ENCODE measurements at regions not wholly inside any gene's neighbourhood (a gene's known extent, or its start where the extent isn't known, plus 50 kb on each side); places are given as distances from the start of the nearest gene placed in this dataset.

DNA sequence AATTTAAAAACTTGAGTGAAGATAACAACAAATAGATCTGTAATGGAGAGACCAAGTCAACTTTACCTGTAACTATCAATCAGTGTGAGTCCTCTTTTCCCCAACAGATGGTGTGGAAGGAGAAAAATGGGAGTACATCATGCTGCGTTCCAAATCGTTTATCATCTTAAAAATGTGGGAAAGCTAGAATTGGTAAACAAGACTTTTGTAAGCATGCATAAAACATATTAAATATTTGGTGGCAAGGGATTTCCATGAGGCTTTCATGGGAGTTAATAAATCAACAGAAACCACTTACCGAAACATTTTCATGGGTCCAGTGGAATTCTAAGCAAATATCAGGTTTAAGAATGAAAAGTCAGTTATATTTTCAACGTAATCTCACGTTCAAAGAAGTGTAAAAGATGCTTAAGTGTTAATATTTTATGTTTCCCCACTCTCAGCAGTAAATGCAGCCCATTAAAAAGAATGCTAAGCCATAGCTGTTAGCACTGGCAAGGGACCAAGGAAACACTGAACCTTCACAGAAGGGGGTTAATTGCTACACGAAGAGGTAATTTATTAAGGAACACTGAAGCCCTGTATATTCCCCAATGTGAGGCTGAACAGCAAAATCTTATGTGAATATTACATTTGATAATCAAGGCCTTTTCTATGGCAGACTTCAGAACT, 117.0 kb downstream of the ZC3H11B start:
- H3K79me1 ChIP-seq (replicated peaks; ENCODE audit: low read length, poor library complexity, severe bottlenecking), result no peaks in the 10 kb centered on the region
- H3K14ac ChIP-seq (ENCODE audit: low read length in 2 of 2), result no peak overlapping the region
- H3K23ac ChIP-seq (ENCODE audit: low read length in 2 of 2), result no peak overlapping the region
- no peak overlapping the region for H3K9ac ChIP-seq (ENCODE audit: low read length)
- H2BK5ac ChIP-seq (ENCODE audit: low read depth, low read length, poor library complexity, severe bottlenecking), result no peak overlapping the region
- H3K4me1 ChIP-seq (ENCODE audit: control insufficient read depth, insufficient read depth, low read depth, low read length), result no peaks in the 10 kb centered on the region
- no peak overlapping the region for H2AK5ac ChIP-seq (ENCODE audit: low read length, severe bottlenecking)
- no peak for DNase-seq
- no peak overlapping the region for H4K91ac ChIP-seq (ENCODE audit: low read length)
- no peak overlapping the region for H2BK15ac ChIP-seq (ENCODE audit: low read depth, poor library complexity, severe bottlenecking)
- no peak overlapping the region for H2BK120ac ChIP-seq (ENCODE audit: low read depth, low read length)
- no peak overlapping the region for H3K4ac ChIP-seq (ENCODE audit: low read depth in 1 of 2, low read length in 2 of 2)
- H3K18ac ChIP-seq (ENCODE audit: low read depth in 1 of 2, low read length in 2 of 2), result no peak overlapping the region
- H2BK12ac ChIP-seq (ENCODE audit: low read length in 2 of 2), result no peak overlapping the region
- no peaks in the 10 kb centered on the region for H3K9me3 ChIP-seq (ENCODE audit: control insufficient read depth, low read length)
- H2AFZ ChIP-seq (ENCODE audit: low read depth, low read length), result no peak overlapping the region
- no peaks in the 10 kb centered on the region for H3K27me3 ChIP-seq (ENCODE audit: control insufficient read depth in 1 of 2, insufficient read depth in 1 of 2, low read length in 2 of 2)
- H3K27ac ChIP-seq (ENCODE audit: low read length, poor library complexity, severe bottlenecking), result no peak overlapping the region
- H3K4me2 ChIP-seq (ENCODE audit: low read length, poor library complexity, severe bottlenecking), result no peak overlapping the region
- H4K8ac ChIP-seq (ENCODE audit: low read length), result no peak overlapping the region
- 100% methylated on average over 2 of the region's 6 CpGs for WGBS
- H3K4me3 ChIP-seq (ENCODE audit: insufficient read depth in 1 of 2, low read depth in 1 of 2, low read length in 2 of 2), result no peak overlapping the region
- no peaks in the 10 kb centered on the region for H3K36me3 ChIP-seq (ENCODE audit: control insufficient read depth in 1 of 2, insufficient read depth in 2 of 2, low read depth in 1 of 2, low read length in 2 of 2)

DNA sequence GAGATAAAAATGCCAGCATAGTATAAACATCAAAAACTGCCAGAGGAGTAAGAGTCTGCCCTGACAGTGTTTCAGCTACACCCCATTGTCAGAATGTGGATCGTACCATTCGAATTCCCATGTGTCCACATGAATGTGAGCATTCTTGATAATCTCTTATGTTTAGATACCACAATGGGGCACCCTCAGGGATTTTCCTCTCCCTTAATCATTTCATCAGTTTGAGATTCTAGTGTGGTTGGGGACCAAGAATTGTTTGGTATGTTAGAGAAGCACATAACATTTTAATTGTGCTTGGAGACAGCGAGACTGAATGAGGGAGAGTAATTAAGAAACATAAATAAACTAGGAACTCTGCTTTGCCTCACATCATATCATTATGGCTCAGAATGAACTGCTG, 120.2 kb downstream of the ZC3H11B start:
- WGBS, result 75% methylated on average over 2 of the region's 3 CpGs
- DNase-seq, result peak; percentile 13
- Histone ChIP-seq H3K14ac (ENCODE audit: low read length in 2 of 2) (no peak overlapping the region), H3K27ac (ENCODE audit: low read length, poor library complexity, severe bottlenecking) (no peak overlapping the region), H3K9ac (ENCODE audit: low read length) (no peak overlapping the region), H3K4ac (ENCODE audit: low read depth in 1 of 2, low read length in 2 of 2) (no peak overlapping the region), H3K9me3 (ENCODE audit: control insufficient read depth, low read length) (no peaks in the 10 kb centered on the region), H3K36me3 (ENCODE audit: control insufficient read depth in 1 of 2, insufficient read depth in 2 of 2, low read depth in 1 of 2, low read length in 2 of 2) (no peaks in the 10 kb centered on the region), H2BK5ac (ENCODE audit: low read depth, low read length, poor library complexity, severe bottlenecking) (no peak overlapping the region), H3K4me3 (ENCODE audit: insufficient read depth in 1 of 2, low read depth in 1 of 2, low read length in 2 of 2) (no peak overlapping the region), H4K8ac (ENCODE audit: low read length) (no peak overlapping the region), H2BK120ac (ENCODE audit: low read depth, low read length) (no peak overlapping the region), H3K23ac (ENCODE audit: low read length in 2 of 2) (no peak overlapping the region), H2AK5ac (ENCODE audit: low read length, severe bottlenecking) (no peak overlapping the region), H3K18ac (ENCODE audit: low read depth in 1 of 2, low read length in 2 of 2) (no peak overlapping the region), H2AFZ (ENCODE audit: low read depth, low read length) (no peak overlapping the region), H2BK15ac (ENCODE audit: low read depth, poor library complexity, severe bottlenecking) (no peak overlapping the region), H3K4me1 (ENCODE audit: control insufficient read depth, insufficient read depth, low read depth, low read length) (no peaks in the 10 kb centered on the region), H3K27me3 (ENCODE audit: control insufficient read depth in 1 of 2, insufficient read depth in 1 of 2, low read length in 2 of 2) (no peaks in the 10 kb centered on the region), H3K4me2 (ENCODE audit: low read length, poor library complexity, severe bottlenecking) (no peak overlapping the region), H4K91ac (ENCODE audit: low read length) (no peak overlapping the region), H3K79me1 (replicated peaks; ENCODE audit: low read length, poor library complexity, severe bottlenecking) (no peaks in the 10 kb centered on the region), H2BK12ac (ENCODE audit: low read length in 2 of 2) (no peak overlapping the region)

DNA sequence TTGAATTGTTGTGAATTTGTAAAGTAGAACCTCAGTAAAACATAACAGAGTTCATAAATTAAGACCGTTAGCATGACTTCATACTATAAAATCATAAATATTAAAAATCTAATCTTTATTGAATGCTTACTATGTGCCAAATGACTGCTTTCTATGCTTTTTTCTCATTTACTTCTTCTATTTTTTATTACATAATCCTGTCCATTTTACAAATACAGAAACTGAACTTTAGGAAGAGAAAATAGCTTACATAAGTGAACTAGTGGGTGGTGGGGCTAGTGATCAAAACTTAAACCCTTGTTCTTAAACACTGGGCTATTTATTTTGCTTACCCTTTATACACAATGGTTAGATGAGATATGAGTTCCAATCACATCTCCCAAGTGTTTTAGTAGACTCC, 122.3 kb downstream of the ZC3H11B start:
- no peak overlapping the region for H2AK5ac ChIP-seq (ENCODE audit: low read length, severe bottlenecking)
- no peak overlapping the region for H2BK5ac ChIP-seq (ENCODE audit: low read depth, low read length, poor library complexity, severe bottlenecking)
- H3K27ac ChIP-seq (ENCODE audit: low read length, poor library complexity, severe bottlenecking), result no peak overlapping the region
- no peaks in the 10 kb centered on the region for H3K9me3 ChIP-seq (ENCODE audit: control insufficient read depth, low read length)
- H3K4me3 ChIP-seq (ENCODE audit: insufficient read depth in 1 of 2, low read depth in 1 of 2, low read length in 2 of 2), result no peak overlapping the region
- H3K4me1 ChIP-seq (ENCODE audit: control insufficient read depth, insufficient read depth, low read depth, low read length), result no peaks in the 10 kb centered on the region
- no peaks in the 10 kb centered on the region for H3K36me3 ChIP-seq (ENCODE audit: control insufficient read depth in 1 of 2, insufficient read depth in 2 of 2, low read depth in 1 of 2, low read length in 2 of 2)
- H4K8ac ChIP-seq (ENCODE audit: low read length), result no peak overlapping the region
- no peak overlapping the region for H3K9ac ChIP-seq (ENCODE audit: low read length)
- no peaks in the 10 kb centered on the region for H3K79me1 ChIP-seq (replicated peaks; ENCODE audit: low read length, poor library complexity, severe bottlenecking)
- no peak overlapping the region for H4K91ac ChIP-seq (ENCODE audit: low read length)
- no peak overlapping the region for H2AFZ ChIP-seq (ENCODE audit: low read depth, low read length)
- H3K27me3 ChIP-seq (ENCODE audit: control insufficient read depth in 1 of 2, insufficient read depth in 1 of 2, low read length in 2 of 2), result no peaks in the 10 kb centered on the region
- no peak overlapping the region for H3K4ac ChIP-seq (ENCODE audit: low read depth in 1 of 2, low read length in 2 of 2)
- no CpG with 5 or more reads among the region's 1 CpG for WGBS
- no peak for DNase-seq
- no peak overlapping the region for H2BK15ac ChIP-seq (ENCODE audit: low read depth, poor library complexity, severe bottlenecking)
- no peak overlapping the region for H3K23ac ChIP-seq (ENCODE audit: low read length in 2 of 2)
- H2BK12ac ChIP-seq (ENCODE audit: low read length in 2 of 2), result no peak overlapping the region
- H3K18ac ChIP-seq (ENCODE audit: low read depth in 1 of 2, low read length in 2 of 2), result no peak overlapping the region
- no peak overlapping the region for H3K4me2 ChIP-seq (ENCODE audit: low read length, poor library complexity, severe bottlenecking)
- H3K14ac ChIP-seq (ENCODE audit: low read length in 2 of 2), result no peak overlapping the region
- no peak overlapping the region for H2BK120ac ChIP-seq (ENCODE audit: low read depth, low read length)

DNA sequence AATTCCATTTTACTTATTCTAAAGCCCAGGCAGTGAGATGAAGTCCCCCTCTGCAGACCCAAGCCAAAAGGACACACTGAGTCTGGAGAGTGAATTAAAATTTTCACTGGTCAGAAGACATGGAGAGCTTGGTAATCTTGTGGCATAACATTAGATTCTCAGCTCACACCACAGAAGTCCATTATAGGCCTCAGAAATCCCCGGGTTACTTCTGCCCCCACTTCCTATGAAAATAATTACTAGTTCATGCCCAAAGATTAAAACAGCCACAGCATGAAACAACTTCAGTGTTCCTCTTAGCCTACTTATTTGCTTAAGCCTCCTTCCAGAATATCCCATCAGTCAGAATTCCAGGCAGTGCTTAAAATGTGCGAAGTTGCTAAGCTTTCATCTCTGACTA, 123.3 kb downstream of the ZC3H11B start:
- 94% methylated on average over 1 of the region's 2 CpGs for WGBS
- no peak overlapping the region for H2BK12ac ChIP-seq (ENCODE audit: low read length in 2 of 2)

More for the DNA sequence above, 123.3 kb downstream of the ZC3H11B start:
- DNase-seq, result no peak
- no peak overlapping the region for H3K4me2 ChIP-seq (ENCODE audit: low read length, poor library complexity, severe bottlenecking)
- H2AFZ ChIP-seq (ENCODE audit: low read depth, low read length), result no peak overlapping the region
- H4K8ac ChIP-seq (ENCODE audit: low read length), result no peak overlapping the region
- no peak overlapping the region for H2BK15ac ChIP-seq (ENCODE audit: low read depth, poor library complexity, severe bottlenecking)
- H3K4ac ChIP-seq (ENCODE audit: low read depth in 1 of 2, low read length in 2 of 2), result no peak overlapping the region
- H3K36me3 ChIP-seq (ENCODE audit: control insufficient read depth in 1 of 2, insufficient read depth in 2 of 2, low read depth in 1 of 2, low read length in 2 of 2), result no peaks in the 10 kb centered on the region
- no peak overlapping the region for H2AK5ac ChIP-seq (ENCODE audit: low read length, severe bottlenecking)
- no peaks in the 10 kb centered on the region for H3K4me1 ChIP-seq (ENCODE audit: control insufficient read depth, insufficient read depth, low read depth, low read length)
- H3K27ac ChIP-seq (ENCODE audit: low read length, poor library complexity, severe bottlenecking), result no peak overlapping the region
- H2BK120ac ChIP-seq (ENCODE audit: low read depth, low read length), result no peak overlapping the region
- no peaks in the 10 kb centered on the region for H3K79me1 ChIP-seq (replicated peaks; ENCODE audit: low read length, poor library complexity, severe bottlenecking)
- H3K18ac ChIP-seq (ENCODE audit: low read depth in 1 of 2, low read length in 2 of 2), result no peak overlapping the region
- H3K27me3 ChIP-seq (ENCODE audit: control insufficient read depth in 1 of 2, insufficient read depth in 1 of 2, low read length in 2 of 2), result no peaks in the 10 kb centered on the region
- H3K9ac ChIP-seq (ENCODE audit: low read length), result no peak overlapping the region
- no peak overlapping the region for H3K14ac ChIP-seq (ENCODE audit: low read length in 2 of 2)
- H3K23ac ChIP-seq (ENCODE audit: low read length in 2 of 2), result no peak overlapping the region
- H2BK5ac ChIP-seq (ENCODE audit: low read depth, low read length, poor library complexity, severe bottlenecking), result no peak overlapping the region
- H4K91ac ChIP-seq (ENCODE audit: low read length), result no peak overlapping the region
- H3K4me3 ChIP-seq (ENCODE audit: insufficient read depth in 1 of 2, low read depth in 1 of 2, low read length in 2 of 2), result no peak overlapping the region
- no peaks in the 10 kb centered on the region for H3K9me3 ChIP-seq (ENCODE audit: control insufficient read depth, low read length)

Data from mesenchymal stem cell (in vitro differentiated cells and primary cell).